ENCODE measurements at regions not wholly inside any gene's neighbourhood (a gene's known extent, or its start where the extent isn't known, plus 50 kb on each side); places are given as distances from the start of the nearest gene placed in this dataset.

GRCh38 chr6:66230591-66230990 lies 523.6 kb upstream of the EYS start:
- TF ChIP-seq POLR2AphosphoS5 (IDR thresholded peaks at IDR 0.05; ENCODE audit: low read depth, low read length) = no peak
- TF ChIP-seq POLR2A (IDR thresholded peaks at IDR 0.05; ENCODE audit: low read depth, low read length) = no peak
- no peak for TF ChIP-seq POU2F2 (IDR thresholded peaks at IDR 0.05; ENCODE audit: low read depth, low read length)

Data from GM12891 (cell line).